ENCODE measurements at regions not wholly inside any gene's neighbourhood (a gene's known extent, or its start where the extent isn't known, plus 50 kb on each side); places are given as distances from the start of the nearest gene placed in this dataset.

- no peak overlapping the region for H3K9ac ChIP-seq (ENCODE audit: low read length)
- no peak overlapping the region for H3K4me3 ChIP-seq (ENCODE audit: low read depth in 1 of 2, low read length in 2 of 2)
- no peaks in the 10 kb centered on the region for H3K9me3 ChIP-seq (ENCODE audit: low read length)
- no peaks in the 10 kb centered on the region for H3K27me3 ChIP-seq (ENCODE audit: control insufficient read depth in 1 of 2, insufficient read depth in 2 of 2, low read length in 2 of 2)
- H3K27ac ChIP-seq (ENCODE audit: low read depth, low read length), result no peak overlapping the region
- no peaks in the 10 kb centered on the region for H3K36me3 ChIP-seq (ENCODE audit: insufficient read depth, low read length)
- no peaks in the 10 kb centered on the region for H3K4me1 ChIP-seq (ENCODE audit: insufficient read depth, low read length)
Observed at GRCh38 chr2:153055182-153055581, 336.8 kb downstream of the ARL6IP6 start.

- Histone ChIP-seq H3K4me1 (ENCODE audit: insufficient read depth, low read length) (no peaks in the 10 kb centered on the region), H3K9me3 (ENCODE audit: low read length) (no peaks in the 10 kb centered on the region), H3K4me3 (ENCODE audit: low read depth in 1 of 2, low read length in 2 of 2) (no peak overlapping the region), H3K9ac (ENCODE audit: low read length) (no peak overlapping the region), H3K27me3 (ENCODE audit: control insufficient read depth in 1 of 2, insufficient read depth in 2 of 2, low read length in 2 of 2) (no peaks in the 10 kb centered on the region), H3K36me3 (ENCODE audit: insufficient read depth, low read length) (no peaks in the 10 kb centered on the region), H3K27ac (ENCODE audit: low read depth, low read length) (no peak overlapping the region)
Observed at GRCh38 chr2:153052807-153053559, 334.6 kb downstream of the ARL6IP6 start.

- Histone ChIP-seq H3K4me1 (ENCODE audit: insufficient read depth, low read length) (no peaks in the 10 kb centered on the region), H3K4me3 (ENCODE audit: low read depth in 1 of 2, low read length in 2 of 2) (no peak overlapping the region), H3K9me3 (ENCODE audit: low read length) (no peaks in the 10 kb centered on the region), H3K27ac (ENCODE audit: low read depth, low read length) (no peak overlapping the region), H3K27me3 (ENCODE audit: control insufficient read depth in 1 of 2, insufficient read depth in 2 of 2, low read length in 2 of 2) (no peaks in the 10 kb centered on the region), H3K9ac (ENCODE audit: low read length) (no peak overlapping the region), H3K36me3 (ENCODE audit: insufficient read depth, low read length) (no peaks in the 10 kb centered on the region)
Observed at GRCh38 chr2:153047220-153047619, 328.8 kb downstream of the ARL6IP6 start.

DNA sequence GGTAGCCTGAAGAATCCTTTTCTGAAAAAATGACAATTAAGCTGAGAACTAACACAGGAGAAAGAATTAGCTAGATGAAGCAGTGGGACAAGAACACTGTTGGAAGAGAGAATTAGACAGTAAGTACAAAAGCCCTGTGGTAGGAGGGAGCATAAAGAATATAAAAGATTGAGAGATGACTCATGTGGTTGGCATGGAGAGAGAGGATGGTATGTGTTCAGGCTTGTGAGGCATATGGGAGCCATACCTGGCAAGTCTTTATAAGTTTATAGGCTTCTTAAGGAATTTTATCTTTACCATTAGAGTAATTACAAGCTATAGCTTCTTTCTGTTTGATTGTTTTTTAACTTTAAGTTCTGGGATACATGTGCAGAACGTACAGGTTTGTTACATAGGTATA, 325.0 kb downstream of the ARL6IP6 start:
- Histone ChIP-seq H3K9ac (ENCODE audit: low read length) (no peak overlapping the region), H3K36me3 (ENCODE audit: insufficient read depth, low read length) (no peaks in the 10 kb centered on the region), H3K27me3 (ENCODE audit: control insufficient read depth in 1 of 2, insufficient read depth in 2 of 2, low read length in 2 of 2) (no peaks in the 10 kb centered on the region), H3K9me3 (ENCODE audit: low read length) (no peaks in the 10 kb centered on the region), H3K27ac (ENCODE audit: low read depth, low read length) (no peak overlapping the region), H3K4me1 (ENCODE audit: insufficient read depth, low read length) (no peaks in the 10 kb centered on the region), H3K4me3 (ENCODE audit: low read depth in 1 of 2, low read length in 2 of 2) (no peak overlapping the region)

- Histone ChIP-seq H3K27me3 (ENCODE audit: control insufficient read depth in 1 of 2, insufficient read depth in 2 of 2, low read length in 2 of 2) (no peaks in the 10 kb centered on the region), H3K36me3 (ENCODE audit: insufficient read depth, low read length) (no peaks in the 10 kb centered on the region), H3K9me3 (ENCODE audit: low read length) (no peaks in the 10 kb centered on the region), H3K4me1 (ENCODE audit: insufficient read depth, low read length) (no peaks in the 10 kb centered on the region), H3K4me3 (ENCODE audit: low read depth in 1 of 2, low read length in 2 of 2) (no peak overlapping the region), H3K9ac (ENCODE audit: low read length) (no peak overlapping the region), H3K27ac (ENCODE audit: low read depth, low read length) (no peak overlapping the region)
Observed at GRCh38 chr2:153028626-153029025, 310.2 kb downstream of the ARL6IP6 start.

GRCh38 chr2:153027533-153027932, 309.1 kb downstream of the ARL6IP6 start:
- Histone ChIP-seq H3K4me1 (ENCODE audit: insufficient read depth, low read length) (no peaks in the 10 kb centered on the region), H3K36me3 (ENCODE audit: insufficient read depth, low read length) (no peaks in the 10 kb centered on the region), H3K9me3 (ENCODE audit: low read length) (no peaks in the 10 kb centered on the region), H3K27ac (ENCODE audit: low read depth, low read length) (no peak overlapping the region), H3K4me3 (ENCODE audit: low read depth in 1 of 2, low read length in 2 of 2) (no peak overlapping the region), H3K27me3 (ENCODE audit: control insufficient read depth in 1 of 2, insufficient read depth in 2 of 2, low read length in 2 of 2) (no peaks in the 10 kb centered on the region), H3K9ac (ENCODE audit: low read length) (no peak overlapping the region)

- Histone ChIP-seq H3K9me3 (ENCODE audit: low read length) (no peaks in the 10 kb centered on the region), H3K4me1 (ENCODE audit: insufficient read depth, low read length) (no peaks in the 10 kb centered on the region), H3K36me3 (ENCODE audit: insufficient read depth, low read length) (no peaks in the 10 kb centered on the region), H3K27me3 (ENCODE audit: control insufficient read depth in 1 of 2, insufficient read depth in 2 of 2, low read length in 2 of 2) (no peaks in the 10 kb centered on the region), H3K4me3 (ENCODE audit: low read depth in 1 of 2, low read length in 2 of 2) (no peak overlapping the region), H3K27ac (ENCODE audit: low read depth, low read length) (no peak overlapping the region), H3K9ac (ENCODE audit: low read length) (no peak overlapping the region)
Observed at GRCh38 chr2:153020201-153020600, 301.8 kb downstream of the ARL6IP6 start.

DNA sequence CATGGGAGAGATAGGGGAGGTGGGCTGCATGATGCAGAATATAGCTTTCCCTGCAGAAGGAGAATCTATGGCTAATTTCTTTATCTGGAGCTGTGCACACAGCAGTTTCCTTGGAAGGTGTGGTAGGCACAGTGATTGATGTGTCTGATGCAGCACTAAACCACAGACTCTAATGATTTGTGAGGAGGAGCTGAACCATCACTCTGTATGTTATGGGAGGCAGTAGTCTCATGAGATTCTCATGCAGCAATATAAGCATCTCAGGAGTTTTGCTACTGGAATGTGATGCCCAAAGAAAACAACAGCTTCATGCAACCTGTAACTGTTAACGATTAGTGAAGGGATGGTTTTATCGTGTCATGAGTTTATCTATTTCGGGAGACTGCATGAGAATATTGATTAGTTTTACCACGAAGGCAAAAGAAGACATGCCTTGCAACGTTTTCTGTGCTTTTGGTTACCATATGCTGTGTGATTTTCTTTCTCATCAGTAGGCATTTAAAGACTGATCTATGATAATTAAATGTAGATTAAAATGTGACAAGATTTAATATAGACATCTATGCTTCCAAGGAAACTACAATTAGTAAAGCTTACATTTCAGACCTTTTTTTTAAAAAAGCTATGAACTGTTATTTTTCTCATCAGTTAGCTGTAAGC, 286.8 kb downstream of the ARL6IP6 start:
- H3K4me3 ChIP-seq (ENCODE audit: low read depth in 1 of 2, low read length in 2 of 2), result no peak overlapping the region
- H3K27me3 ChIP-seq (ENCODE audit: control insufficient read depth in 1 of 2, insufficient read depth in 2 of 2, low read length in 2 of 2), result no peaks in the 10 kb centered on the region
- H3K36me3 ChIP-seq (ENCODE audit: insufficient read depth, low read length), result no peaks in the 10 kb centered on the region
- no peaks in the 10 kb centered on the region for H3K4me1 ChIP-seq (ENCODE audit: insufficient read depth, low read length)
- no peak overlapping the region for H3K9ac ChIP-seq (ENCODE audit: low read length)
- no peaks in the 10 kb centered on the region for H3K9me3 ChIP-seq (ENCODE audit: low read length)
- H3K27ac ChIP-seq (ENCODE audit: low read depth, low read length), result no peak overlapping the region

GRCh38 chr2:153004627-153005026, 286.2 kb downstream of the ARL6IP6 start:
- Histone ChIP-seq H3K4me1 (ENCODE audit: insufficient read depth, low read length) (no peaks in the 10 kb centered on the region), H3K9me3 (ENCODE audit: low read length) (no peaks in the 10 kb centered on the region), H3K4me3 (ENCODE audit: low read depth in 1 of 2, low read length in 2 of 2) (no peak overlapping the region), H3K27ac (ENCODE audit: low read depth, low read length) (no peak overlapping the region), H3K27me3 (ENCODE audit: control insufficient read depth in 1 of 2, insufficient read depth in 2 of 2, low read length in 2 of 2) (no peaks in the 10 kb centered on the region), H3K36me3 (ENCODE audit: insufficient read depth, low read length) (no peaks in the 10 kb centered on the region), H3K9ac (ENCODE audit: low read length) (no peak overlapping the region)

DNA sequence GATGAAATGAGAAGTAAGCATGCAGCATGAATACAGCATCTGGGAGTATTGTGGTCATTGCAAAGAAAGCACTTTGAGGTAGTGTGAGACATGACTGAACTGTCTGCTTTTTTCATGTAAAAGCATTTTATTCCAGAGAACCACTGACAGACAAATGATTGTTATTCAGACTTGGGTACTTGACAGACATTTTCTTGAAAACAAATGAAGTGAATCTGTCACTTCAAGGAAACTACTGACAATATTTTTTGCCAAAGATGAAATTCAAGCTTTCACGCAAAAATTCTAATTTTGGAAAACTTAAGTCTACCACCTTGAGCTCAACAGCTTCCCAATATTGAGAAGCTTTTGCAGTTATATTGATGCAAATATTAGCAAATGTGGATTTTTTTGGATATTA, 255.7 kb downstream of the ARL6IP6 start:
- Histone ChIP-seq H3K9ac (ENCODE audit: low read length) (no peak overlapping the region), H3K9me3 (ENCODE audit: low read length) (no peaks in the 10 kb centered on the region), H3K36me3 (ENCODE audit: insufficient read depth, low read length) (no peaks in the 10 kb centered on the region), H3K4me3 (ENCODE audit: low read depth in 1 of 2, low read length in 2 of 2) (no peak overlapping the region), H3K27ac (ENCODE audit: low read depth, low read length) (no peak overlapping the region), H3K27me3 (ENCODE audit: control insufficient read depth in 1 of 2, insufficient read depth in 2 of 2, low read length in 2 of 2) (no peaks in the 10 kb centered on the region), H3K4me1 (ENCODE audit: insufficient read depth, low read length) (no peaks in the 10 kb centered on the region)

- no peak overlapping the region for H3K9ac ChIP-seq (ENCODE audit: low read length)
- no peaks in the 10 kb centered on the region for H3K9me3 ChIP-seq (ENCODE audit: low read length)
Observed at GRCh38 chr2:152971685-152972084, 253.3 kb downstream of the ARL6IP6 start.

DNA sequence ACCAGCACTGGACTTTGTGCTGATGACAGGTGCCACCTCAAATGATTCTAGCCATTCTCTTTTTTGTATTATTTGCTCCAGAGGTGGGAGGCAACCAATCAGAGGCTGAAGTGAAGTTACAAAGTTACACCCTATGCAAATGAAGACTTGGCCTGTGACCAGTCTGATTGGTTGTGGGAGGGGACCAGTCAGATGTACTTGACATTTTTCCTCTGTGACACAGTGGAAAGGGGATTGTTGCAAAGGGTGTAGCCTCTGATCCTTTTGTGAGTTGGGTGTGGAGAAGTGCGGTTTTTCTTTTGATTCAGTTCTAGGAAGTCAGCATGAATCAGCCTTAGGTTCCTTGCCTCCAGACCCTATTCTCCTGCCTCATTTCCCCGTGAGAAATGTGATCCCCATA, 244.0 kb downstream of the ARL6IP6 start:
- Histone ChIP-seq H3K9me3 (ENCODE audit: low read length) (no peaks in the 10 kb centered on the region), H3K27ac (ENCODE audit: low read depth, low read length) (no peak overlapping the region), H3K36me3 (ENCODE audit: insufficient read depth, low read length) (no peaks in the 10 kb centered on the region), H3K4me3 (ENCODE audit: low read depth in 1 of 2, low read length in 2 of 2) (no peak overlapping the region), H3K9ac (ENCODE audit: low read length) (no peak overlapping the region), H3K4me1 (ENCODE audit: insufficient read depth, low read length) (no peaks in the 10 kb centered on the region), H3K27me3 (ENCODE audit: control insufficient read depth in 1 of 2, insufficient read depth in 2 of 2, low read length in 2 of 2) (no peaks in the 10 kb centered on the region)

More at GRCh38 chr2:152971685-152972084, 253.3 kb downstream of the ARL6IP6 start:
- H3K4me3 ChIP-seq (ENCODE audit: low read depth in 1 of 2, low read length in 2 of 2), result no peak overlapping the region
- H3K27ac ChIP-seq (ENCODE audit: low read depth, low read length), result no peak overlapping the region
- H3K4me1 ChIP-seq (ENCODE audit: insufficient read depth, low read length), result no peaks in the 10 kb centered on the region
- H3K36me3 ChIP-seq (ENCODE audit: insufficient read depth, low read length), result no peaks in the 10 kb centered on the region
- H3K27me3 ChIP-seq (ENCODE audit: control insufficient read depth in 1 of 2, insufficient read depth in 2 of 2, low read length in 2 of 2), result no peaks in the 10 kb centered on the region
